ENCODE measurements at regions not wholly inside any gene's neighbourhood (a gene's known extent, or its start where the extent isn't known, plus 50 kb on each side); places are given as distances from the start of the nearest gene placed in this dataset.
"Not testable (repeated sequence)": the region's sequence is repeated elsewhere in the genome, so short reads cannot be mapped to it uniquely, and the experiment has no call there.

DNA sequence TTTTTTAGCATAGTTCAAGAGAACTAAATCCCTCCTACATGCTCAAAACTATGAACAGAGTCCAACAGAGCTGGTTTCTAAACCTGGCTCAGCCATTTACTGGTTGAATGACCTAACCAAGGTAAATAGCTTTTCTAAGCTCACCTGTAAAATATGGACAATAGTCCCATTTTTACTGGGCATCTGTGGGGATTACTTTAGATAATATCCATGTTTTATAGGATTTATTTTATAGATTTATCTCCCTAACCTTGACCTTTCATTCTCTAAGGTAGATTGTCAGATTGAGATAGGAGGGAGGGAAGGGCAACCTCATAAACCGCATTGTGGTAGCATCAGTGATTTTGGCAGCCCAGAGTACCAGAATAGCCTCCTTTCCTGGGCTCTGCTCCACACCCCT is 178.5 kb upstream of the TOX3 start:
- DNase-seq = no peak

GRCh38 chr16:52725043-52725442 is 178.1 kb upstream of the TOX3 start:
- DNase-seq = no peak

GRCh38 chr16:52721331-52721730 is 174.4 kb upstream of the TOX3 start:
- no peak for DNase-seq

DNA sequence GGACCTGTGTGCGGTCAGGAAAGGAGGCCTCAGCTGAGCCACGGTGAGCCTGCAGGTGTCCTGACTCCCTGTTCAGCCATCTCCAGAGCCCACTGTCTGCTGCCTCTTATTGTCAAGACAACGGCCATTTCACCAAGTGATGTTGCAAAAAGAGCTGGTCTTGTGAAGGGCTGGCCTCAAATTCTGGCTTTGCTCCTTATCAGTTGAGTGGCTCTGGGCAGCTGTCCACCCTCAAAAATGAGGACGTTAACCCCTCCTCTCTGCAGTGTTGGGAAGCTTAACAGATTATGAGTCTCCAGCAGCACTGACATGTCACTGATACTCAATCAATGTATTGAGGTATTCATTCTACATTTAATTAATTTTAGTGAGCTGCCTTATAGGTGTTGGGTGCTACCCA is 171.1 kb upstream of the TOX3 start:
- DNase-seq = no peak

GRCh38 chr16:52713740-52714139 is 166.8 kb upstream of the TOX3 start:
- no peak for DNase-seq

DNA sequence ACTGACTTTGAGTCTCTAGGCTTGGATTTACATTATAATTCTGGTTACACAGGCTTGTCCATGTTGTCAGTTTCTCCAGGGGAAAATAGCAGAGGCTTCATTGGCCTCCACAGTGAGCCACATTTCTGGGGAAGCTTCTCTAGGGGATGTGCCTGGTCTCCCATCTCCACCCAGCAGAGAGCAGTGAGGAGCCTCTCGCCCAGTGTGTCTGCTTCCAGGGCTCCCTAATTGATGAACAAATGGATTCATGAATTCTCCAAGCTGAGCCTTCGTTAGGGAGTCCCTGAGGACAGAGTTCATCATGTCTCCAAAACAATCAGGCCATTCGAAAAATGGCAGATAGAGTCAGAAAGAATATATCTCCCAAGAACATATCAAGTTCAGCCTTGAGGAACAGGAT is 162.4 kb upstream of the TOX3 start:
- no peak for DNase-seq

- DNase-seq = no peak
Observed at GRCh38 chr16:52708476-52708875, 161.5 kb upstream of the TOX3 start.

GRCh38 chr16:52707676-52708337 is 160.9 kb upstream of the TOX3 start:
- no peak for DNase-seq

GRCh38 chr16:52705122-52705521 is 158.2 kb upstream of the TOX3 start:
- DNase-seq = no peak

GRCh38 chr16:52697971-52698370 is 151.0 kb upstream of the TOX3 start:
- DNase-seq = no peak

DNA sequence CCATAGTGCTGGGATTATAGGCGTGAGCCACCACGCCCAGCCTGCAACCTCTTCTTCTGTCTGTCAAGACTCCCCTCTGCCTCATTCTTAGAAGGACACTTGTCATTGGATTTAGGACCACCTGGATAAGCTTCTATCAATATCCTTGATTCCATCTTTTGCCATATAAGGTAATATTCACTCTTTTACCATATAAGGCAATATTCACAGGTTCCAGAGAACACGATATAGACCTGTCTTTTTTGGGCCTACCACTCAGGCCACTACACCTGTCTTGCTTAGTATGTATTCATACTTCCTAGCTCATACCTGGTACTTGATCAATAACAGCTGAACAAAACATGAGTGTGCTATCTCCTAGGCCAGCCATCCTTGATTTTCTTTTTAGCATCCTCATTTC is 149.2 kb upstream of the TOX3 start:
- DNase-seq = no peak

DNA sequence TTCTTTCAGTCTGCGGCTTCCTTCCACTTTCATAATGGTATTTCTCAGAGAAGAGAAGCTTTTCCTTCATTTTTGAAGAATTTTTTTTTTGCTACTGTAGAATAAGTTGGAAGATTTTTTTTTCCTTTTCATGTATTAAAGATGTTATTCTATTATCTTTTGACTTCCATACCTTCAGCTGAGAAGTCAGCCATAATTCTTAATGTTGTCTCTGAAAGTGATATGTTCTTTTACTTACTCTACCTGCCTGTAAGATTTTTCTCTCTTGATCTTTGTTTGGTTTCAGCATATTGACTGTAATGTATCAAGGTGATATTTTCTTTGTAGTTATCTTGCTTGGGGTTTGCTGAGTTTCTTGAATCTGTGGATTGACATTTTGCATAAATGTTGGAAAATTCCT is 143.5 kb upstream of the TOX3 start:
- DNase-seq = no peak

- DNase-seq = no peak
Observed at GRCh38 chr16:52680993-52681392, 134.1 kb upstream of the TOX3 start.

DNA sequence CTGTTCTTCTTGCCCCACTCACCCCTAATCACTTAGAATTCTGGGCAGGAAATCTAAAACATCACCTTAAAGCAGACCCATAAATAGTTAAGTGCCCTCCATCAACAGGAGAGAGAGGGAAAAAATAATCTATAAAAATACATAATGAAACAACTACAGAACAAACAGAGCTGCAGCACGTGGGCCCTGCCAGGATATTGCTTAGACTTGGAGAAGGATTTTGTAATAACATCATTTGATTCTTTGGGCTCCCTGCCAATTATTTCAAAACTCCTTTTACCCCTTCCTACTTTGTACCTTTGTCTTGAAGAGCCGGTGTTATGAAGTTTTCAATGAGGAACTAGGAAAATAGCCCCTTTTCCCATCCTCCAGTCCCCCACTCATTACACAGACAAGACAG is 130.6 kb upstream of the TOX3 start:
- DNase-seq = no peak

- no peak for DNase-seq
Observed at GRCh38 chr16:52676959-52677358, 130.0 kb upstream of the TOX3 start.

DNA sequence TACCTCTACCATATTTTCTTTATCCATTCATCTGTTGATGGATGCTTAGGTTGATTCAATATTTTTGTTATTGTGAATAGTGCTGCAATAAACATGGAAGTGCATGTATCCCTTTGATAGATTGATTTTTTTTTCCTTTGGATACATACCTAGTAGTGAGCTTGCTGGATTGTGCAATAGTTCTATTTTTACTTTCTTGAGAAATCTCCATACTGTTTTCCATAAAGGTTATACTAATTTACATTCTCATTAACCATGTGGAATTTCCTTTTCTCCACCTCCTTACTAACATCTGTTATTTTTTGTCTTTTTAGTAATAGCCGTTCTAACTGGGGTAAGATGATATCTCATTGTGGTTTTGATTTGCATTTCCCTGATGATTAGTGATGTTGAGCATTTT is 124.6 kb upstream of the TOX3 start:
- no peak for DNase-seq

DNA sequence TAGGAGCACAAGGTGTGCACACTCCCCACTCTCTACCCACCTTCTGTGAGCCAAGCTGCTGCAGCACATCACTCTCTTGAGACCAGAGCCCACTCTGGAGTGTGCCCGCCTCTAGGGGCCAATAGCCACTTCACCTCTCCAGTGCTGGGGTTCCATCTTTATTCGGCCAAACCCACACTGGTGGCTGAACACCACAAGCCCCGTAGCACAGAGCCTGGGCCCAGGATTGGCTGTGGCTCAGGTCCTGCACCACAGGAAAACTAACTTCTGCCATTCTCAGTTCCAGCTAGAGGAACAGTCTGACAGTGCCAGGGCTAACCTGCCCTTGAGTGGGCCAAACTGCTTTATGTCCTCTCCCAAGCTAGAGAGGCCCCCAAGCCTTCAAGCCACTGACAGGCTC is 111.0 kb upstream of the TOX3 start:
- no peak for DNase-seq

GRCh38 chr16:52655916-52656315 is 109.0 kb upstream of the TOX3 start:
- DNase-seq = not testable (repeated sequence)

DNA sequence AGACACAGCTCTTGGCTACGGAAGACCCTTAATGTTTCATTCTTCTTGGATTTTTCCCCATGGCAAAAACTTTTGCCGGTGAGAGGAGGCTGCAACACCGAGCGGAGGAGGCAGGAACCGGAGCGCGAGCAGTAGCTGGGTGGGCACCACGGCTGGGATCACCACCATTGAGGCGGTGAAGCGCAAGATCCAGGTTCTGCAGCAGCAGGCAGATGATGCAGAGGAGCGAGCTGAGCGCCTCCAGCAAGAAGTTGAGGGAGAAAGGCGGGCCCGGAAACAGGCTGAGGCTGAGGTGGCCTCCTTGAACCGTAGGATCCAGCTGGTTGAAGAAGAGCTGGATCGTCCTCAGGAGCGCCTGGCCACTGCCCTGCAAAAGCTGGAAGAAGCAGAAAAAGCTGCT is 108.2 kb upstream of the TOX3 start:
- DNase-seq = not testable (repeated sequence)

DNA sequence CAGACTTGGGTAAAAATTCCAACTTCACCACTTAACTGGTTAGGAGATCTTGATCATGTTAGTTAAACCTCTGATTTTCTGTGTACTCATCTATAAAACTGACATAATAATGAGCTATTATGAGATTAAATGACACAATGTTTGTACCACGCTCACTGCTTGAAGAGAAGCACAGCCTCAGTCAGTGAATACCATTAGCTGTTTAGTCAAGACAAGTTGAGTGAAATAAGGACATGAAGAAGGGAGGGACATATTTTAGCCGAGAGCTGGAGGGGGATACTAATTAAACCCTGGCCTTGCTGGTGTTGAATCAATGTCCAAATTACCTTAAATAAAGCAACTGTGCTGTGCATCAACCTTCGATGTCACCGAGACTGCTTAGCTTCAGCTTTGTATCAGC is 105.1 kb upstream of the TOX3 start:
- no peak for DNase-seq

- DNase-seq = no peak
Observed at GRCh38 chr16:52650789-52651188, 103.8 kb upstream of the TOX3 start.

- DNase-seq = no peak
Observed at GRCh38 chr16:52650318-52650717, 103.4 kb upstream of the TOX3 start.

DNA sequence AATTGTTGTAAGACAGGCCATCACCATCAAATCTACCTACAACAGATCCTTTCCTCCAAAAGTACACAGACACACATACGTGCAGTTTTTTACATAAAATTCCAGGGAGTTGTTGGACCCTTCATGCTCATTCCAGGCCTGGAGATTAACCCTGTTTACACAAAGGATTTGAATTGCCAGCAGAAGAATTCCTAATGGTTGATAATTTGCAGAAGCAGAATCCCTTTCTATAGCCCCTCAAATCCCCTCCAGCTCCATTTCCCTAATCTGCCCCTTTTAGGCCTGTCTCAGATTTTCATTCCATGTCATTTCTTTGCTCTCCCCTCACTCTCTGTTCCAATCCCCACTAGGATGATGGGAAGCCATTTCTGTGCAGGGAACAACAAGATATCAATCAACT is 102.9 kb upstream of the TOX3 start:
- DNase-seq = no peak

GRCh38 chr16:52647588-52647987 is 100.6 kb upstream of the TOX3 start:
- DNase-seq = no peak

DNA sequence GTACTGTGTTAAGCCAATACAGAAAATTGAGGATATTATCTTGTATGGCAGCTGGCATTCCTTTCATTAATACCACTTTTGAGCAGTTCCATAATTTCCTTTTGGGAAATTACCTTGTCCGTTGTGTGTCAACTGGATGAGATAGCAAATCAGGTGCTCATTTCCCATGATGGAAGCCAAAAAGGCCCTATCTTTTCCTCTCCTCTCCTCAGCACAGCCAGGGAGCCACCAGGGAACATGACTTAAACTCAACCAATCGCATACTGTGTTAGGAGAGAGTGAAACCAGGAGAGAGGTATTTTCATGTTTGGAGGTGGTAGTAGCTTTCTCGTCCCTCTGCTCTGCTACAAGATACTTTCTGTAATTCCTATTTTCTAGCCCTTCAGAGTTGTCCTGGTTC is 96.1 kb upstream of the TOX3 start:
- no peak for DNase-seq

- DNase-seq = no peak
Observed at GRCh38 chr16:52634528-52634927, 87.6 kb upstream of the TOX3 start.

Measured in fibroblast of skin of right quadriceps (primary cell).